ENCODE measurements at regions not wholly inside any gene's neighbourhood (a gene's known extent, or its start where the extent isn't known, plus 50 kb on each side); places are given as distances from the start of the nearest gene placed in this dataset.
A peak's percentile ranks its signal among the peaks of the same experiment; 100 is the strongest.

GRCh38 chr10:42477170-42477569 lies 161.2 kb downstream of the ZNF33B start:
- H4K12ac ChIP-seq (ENCODE audit: low read depth, low read length), result no peak overlapping the region
- no peak overlapping the region for H3K27ac ChIP-seq (ENCODE audit: low read depth, low read length)
- WGBS (ENCODE audit: extremely low coverage, insufficient coverage, insufficient read length), result no CpG with 5 or more reads among the region's 19 CpGs
- H2BK120ac ChIP-seq (ENCODE audit: insufficient read depth, low read length, poor library complexity), result no peak overlapping the region
- H3K9me3 ChIP-seq (ENCODE audit: insufficient read depth, low read depth, low read length), result peaks cover 32% of the 10 kb centered on the region
- no peak for DNase-seq
- H2BK5ac ChIP-seq (ENCODE audit: low read depth, low read length, poor library complexity), result no peak overlapping the region
- no peak overlapping the region for H3K18ac ChIP-seq (ENCODE audit: low read length)
- H3K23ac ChIP-seq (ENCODE audit: low read length), result no peak overlapping the region
- H2AK5ac ChIP-seq (ENCODE audit: low read length), result no peak overlapping the region
- H3K4me3 ChIP-seq (ENCODE audit: low read depth, low read length), result no peak overlapping the region
- H3K4me1 ChIP-seq (ENCODE audit: control insufficient read depth in 1 of 2, insufficient read depth in 2 of 2, low read length in 2 of 2), result no peaks in the 10 kb centered on the region
- H3K79me1 ChIP-seq (ENCODE audit: low read length), result no peaks in the 10 kb centered on the region
- H4K8ac ChIP-seq (ENCODE audit: low read depth, low read length), result no peak overlapping the region
- H2BK12ac ChIP-seq (ENCODE audit: low read length), result no peak overlapping the region
- H3K4me2 ChIP-seq (ENCODE audit: low read length), result no peak overlapping the region
- H3K36me3 ChIP-seq (ENCODE audit: control insufficient read depth in 1 of 2, insufficient read depth in 2 of 2, low read length in 2 of 2), result no peaks in the 10 kb centered on the region
- H3K14ac ChIP-seq (ENCODE audit: low read length), result no peak overlapping the region
- no peak overlapping the region for H3K9ac ChIP-seq (ENCODE audit: low read length)
- H2AFZ ChIP-seq (ENCODE audit: insufficient read depth, low read length, poor library complexity), result no peak overlapping the region
- H3K27me3 ChIP-seq (ENCODE audit: insufficient read depth, low read length), result no peaks in the 10 kb centered on the region
- H3K4ac ChIP-seq (ENCODE audit: low read depth, low read length), result no peak overlapping the region
- no peaks in the 10 kb centered on the region for H3K79me2 ChIP-seq (ENCODE audit: control insufficient read depth, insufficient read depth, low read length, poor library complexity)
- no peak overlapping the region for H4K91ac ChIP-seq (ENCODE audit: low read depth, low read length)

- H3K4ac ChIP-seq (ENCODE audit: low read depth, low read length), result no peak overlapping the region
- no peaks in the 10 kb centered on the region for H3K79me1 ChIP-seq (ENCODE audit: low read length)
- H3K4me1 ChIP-seq (ENCODE audit: control insufficient read depth in 1 of 2, insufficient read depth in 2 of 2, low read length in 2 of 2), result no peaks in the 10 kb centered on the region
- no peak overlapping the region for H2AK5ac ChIP-seq (ENCODE audit: low read length)
- no CpG with 5 or more reads among the region's 20 CpGs for WGBS (ENCODE audit: extremely low coverage, insufficient coverage, insufficient read length)
- no peak overlapping the region for H4K12ac ChIP-seq (ENCODE audit: low read depth, low read length)
- no peak overlapping the region for H3K4me2 ChIP-seq (ENCODE audit: low read length)
- H2BK5ac ChIP-seq (ENCODE audit: low read depth, low read length, poor library complexity), result no peak overlapping the region
- no peak overlapping the region for H3K9ac ChIP-seq (ENCODE audit: low read length)
- H3K79me2 ChIP-seq (ENCODE audit: control insufficient read depth, insufficient read depth, low read length, poor library complexity), result no peaks in the 10 kb centered on the region
- H3K18ac ChIP-seq (ENCODE audit: low read length), result no peak overlapping the region
- no peak overlapping the region for H2AFZ ChIP-seq (ENCODE audit: insufficient read depth, low read length, poor library complexity)
- no peak overlapping the region for H2BK12ac ChIP-seq (ENCODE audit: low read length)
- no peak overlapping the region for H4K8ac ChIP-seq (ENCODE audit: low read depth, low read length)
- DNase-seq, result no peak
- no peak overlapping the region for H2BK120ac ChIP-seq (ENCODE audit: insufficient read depth, low read length, poor library complexity)
- H4K91ac ChIP-seq (ENCODE audit: low read depth, low read length), result no peak overlapping the region
- no peak overlapping the region for H3K4me3 ChIP-seq (ENCODE audit: low read depth, low read length)
- H3K27ac ChIP-seq (ENCODE audit: low read depth, low read length), result no peak overlapping the region
- H3K27me3 ChIP-seq (ENCODE audit: insufficient read depth, low read length), result no peaks in the 10 kb centered on the region
- H3K23ac ChIP-seq (ENCODE audit: low read length), result no peak overlapping the region
- H3K14ac ChIP-seq (ENCODE audit: low read length), result no peak overlapping the region
- H3K9me3 ChIP-seq (ENCODE audit: insufficient read depth, low read depth, low read length), result peaks cover 28% of the 10 kb centered on the region
- H3K36me3 ChIP-seq (ENCODE audit: control insufficient read depth in 1 of 2, insufficient read depth in 2 of 2, low read length in 2 of 2), result no peaks in the 10 kb centered on the region
Measured at GRCh38 chr10:42476101-42476500, 162.3 kb downstream of the ZNF33B start.

- H4K91ac ChIP-seq (ENCODE audit: low read depth, low read length), result no peak overlapping the region
- no peaks in the 10 kb centered on the region for H3K79me1 ChIP-seq (ENCODE audit: low read length)
- no peak overlapping the region for H3K4me2 ChIP-seq (ENCODE audit: low read length)
- H2BK12ac ChIP-seq (ENCODE audit: low read length), result no peak overlapping the region
- no peaks in the 10 kb centered on the region for H3K27me3 ChIP-seq (ENCODE audit: insufficient read depth, low read length)
- no peak overlapping the region for H3K4me3 ChIP-seq (ENCODE audit: low read depth, low read length)
- no peaks in the 10 kb centered on the region for H3K79me2 ChIP-seq (ENCODE audit: control insufficient read depth, insufficient read depth, low read length, poor library complexity)
- H2AK5ac ChIP-seq (ENCODE audit: low read length), result no peak overlapping the region
- no peak overlapping the region for H3K23ac ChIP-seq (ENCODE audit: low read length)
- H2AFZ ChIP-seq (ENCODE audit: insufficient read depth, low read length, poor library complexity), result no peak overlapping the region
- H3K18ac ChIP-seq (ENCODE audit: low read length), result no peak overlapping the region
- peaks cover 28% of the 10 kb centered on the region for H3K9me3 ChIP-seq (ENCODE audit: insufficient read depth, low read depth, low read length)
- H3K9ac ChIP-seq (ENCODE audit: low read length), result no peak overlapping the region
- no CpG with 5 or more reads among the region's 52 CpGs for WGBS (ENCODE audit: extremely low coverage, insufficient coverage, insufficient read length)
- no peak overlapping the region for H2BK5ac ChIP-seq (ENCODE audit: low read depth, low read length, poor library complexity)
- peak; percentile 5 to 37 for DNase-seq
- no peak overlapping the region for H4K8ac ChIP-seq (ENCODE audit: low read depth, low read length)
- no peak overlapping the region for H3K4ac ChIP-seq (ENCODE audit: low read depth, low read length)
- H3K4me1 ChIP-seq (ENCODE audit: control insufficient read depth in 1 of 2, insufficient read depth in 2 of 2, low read length in 2 of 2), result no peaks in the 10 kb centered on the region
- no peaks in the 10 kb centered on the region for H3K36me3 ChIP-seq (ENCODE audit: control insufficient read depth in 1 of 2, insufficient read depth in 2 of 2, low read length in 2 of 2)
- H3K14ac ChIP-seq (ENCODE audit: low read length), result no peak overlapping the region
- no peak overlapping the region for H4K12ac ChIP-seq (ENCODE audit: low read depth, low read length)
- H3K27ac ChIP-seq (ENCODE audit: low read depth, low read length), result no peak overlapping the region
- no peak overlapping the region for H2BK120ac ChIP-seq (ENCODE audit: insufficient read depth, low read length, poor library complexity)
Measured at GRCh38 chr10:42475168-42476098, 162.9 kb downstream of the ZNF33B start.

GRCh38 chr10:42454313-42454712 lies 184.1 kb downstream of the ZNF33B start:
- Histone ChIP-seq H3K23ac (ENCODE audit: low read length) (no peak overlapping the region), H3K14ac (ENCODE audit: low read length) (no peak overlapping the region), H4K12ac (ENCODE audit: low read depth, low read length) (no peak overlapping the region), H2AK5ac (ENCODE audit: low read length) (no peak overlapping the region), H3K4me2 (ENCODE audit: low read length) (no peak overlapping the region), H4K8ac (ENCODE audit: low read depth, low read length) (no peak overlapping the region), H2BK5ac (ENCODE audit: low read depth, low read length, poor library complexity) (no peak overlapping the region), H3K18ac (ENCODE audit: low read length) (no peak overlapping the region), H3K4ac (ENCODE audit: low read depth, low read length) (no peak overlapping the region), H3K79me2 (ENCODE audit: control insufficient read depth, insufficient read depth, low read length, poor library complexity) (no peaks in the 10 kb centered on the region), H3K27me3 (ENCODE audit: insufficient read depth, low read length) (peaks cover 2% of the 10 kb centered on the region), H3K27ac (ENCODE audit: low read depth, low read length) (no peak overlapping the region), H2BK120ac (ENCODE audit: insufficient read depth, low read length, poor library complexity) (no peak overlapping the region), H3K9me3 (ENCODE audit: insufficient read depth, low read depth, low read length) (peaks cover 13% of the 10 kb centered on the region), H2AFZ (ENCODE audit: insufficient read depth, low read length, poor library complexity) (no peak overlapping the region), H4K91ac (ENCODE audit: low read depth, low read length) (no peak overlapping the region), H3K4me1 (ENCODE audit: control insufficient read depth in 1 of 2, insufficient read depth in 2 of 2, low read length in 2 of 2) (no peaks in the 10 kb centered on the region), H3K79me1 (ENCODE audit: low read length) (no peaks in the 10 kb centered on the region), H3K4me3 (ENCODE audit: low read depth, low read length) (no peak overlapping the region), H2BK12ac (ENCODE audit: low read length) (no peak overlapping the region), H3K36me3 (ENCODE audit: control insufficient read depth in 1 of 2, insufficient read depth in 2 of 2, low read length in 2 of 2) (no peaks in the 10 kb centered on the region), H3K9ac (ENCODE audit: low read length) (no peak overlapping the region)
- DNase-seq, result no peak
- WGBS (ENCODE audit: extremely low coverage, insufficient coverage, insufficient read length), result no CpG with 5 or more reads among the region's 6 CpGs

Data from trophoblast cell (in vitro differentiated cells and primary cell).